GM12873 (cell line): ENCODE measurements at regions not wholly inside any gene's neighbourhood (a gene's known extent, or its start where the extent isn't known, plus 50 kb on each side); places are given as distances from the start of the nearest gene placed in this dataset.

Experiments
- CTCF ChIP-seq: IDR thresholded peaks from 2 replicates; pipeline ENCODE4 v1.5.1; 2012; ENCODE audit warnings: low read depth, mild to moderate bottlenecking, moderate library complexity, low read length, control low read depth; ENCODE audit not compliant: insufficient read depth; ENCODE audit errors: missing control alignments

GRCh38 chr2:172204309-172204708 is 101.6 kb upstream of the DLX2 start:
- no peak for TF ChIP-seq CTCF

- no peak for TF ChIP-seq CTCF
These were observed 102.1 kb upstream of the DLX2 start for GRCh38 chr2:172204762-172205161.

DNA sequence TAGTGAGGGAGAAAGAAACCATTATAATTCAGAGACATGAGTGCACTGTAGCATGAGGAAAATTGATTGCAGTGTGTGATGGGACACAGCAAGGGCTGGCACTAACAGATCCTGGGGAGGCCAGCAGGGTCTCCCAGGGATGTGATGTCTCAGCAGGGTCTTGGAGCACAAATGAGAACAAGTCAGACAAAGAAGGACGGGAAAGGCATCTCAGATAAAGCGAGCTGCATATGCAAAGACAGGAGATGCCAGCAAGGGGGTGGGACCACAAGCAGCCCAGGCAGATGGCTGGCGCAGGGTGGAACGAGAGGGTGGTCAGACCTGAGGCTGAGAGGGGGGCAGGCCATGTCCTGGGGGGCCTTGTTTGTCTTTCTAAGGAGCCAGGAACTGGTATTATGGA is 102.6 kb upstream of the DLX2 start:
- no peak for TF ChIP-seq CTCF

GRCh38 chr2:172207911-172208310 is 105.2 kb upstream of the DLX2 start:
- no peak for TF ChIP-seq CTCF

DNA sequence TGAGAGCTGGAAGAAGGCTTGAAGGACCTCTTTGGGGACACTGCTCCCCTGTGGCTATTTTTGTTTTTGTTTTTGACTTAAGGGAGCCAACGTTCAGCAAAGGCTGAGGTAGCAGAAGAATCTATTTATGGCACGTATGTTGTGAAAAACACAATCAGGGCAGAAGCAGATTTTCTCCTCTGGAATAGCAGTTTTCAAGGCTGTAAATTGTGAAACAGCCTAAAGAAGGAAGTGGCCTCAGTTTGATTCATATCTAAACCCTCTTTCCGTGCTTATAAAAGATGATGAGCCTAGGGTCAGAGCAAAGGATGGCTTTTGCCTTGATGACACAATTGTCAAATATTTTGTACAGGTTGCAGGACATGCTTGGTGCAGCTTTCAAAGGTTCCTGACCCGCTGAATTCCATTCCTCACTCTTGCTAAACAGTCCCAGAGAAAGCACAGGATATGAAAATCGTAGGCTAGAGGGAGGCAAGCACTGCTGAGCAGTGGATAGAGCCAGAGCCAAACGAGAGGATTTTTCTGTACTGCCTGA is 106.2 kb upstream of the DLX2 start:
- no peak for TF ChIP-seq CTCF

GRCh38 chr2:172210599-172210998 is 107.9 kb upstream of the DLX2 start:
- TF ChIP-seq CTCF = no peak

- TF ChIP-seq CTCF = no peak
These were observed 108.8 kb upstream of the DLX2 start for GRCh38 chr2:172211512-172211911.
